ENCODE measurements at regions not wholly inside any gene's neighbourhood (a gene's known extent, or its start where the extent isn't known, plus 50 kb on each side); places are given as distances from the start of the nearest gene placed in this dataset.

DNA sequence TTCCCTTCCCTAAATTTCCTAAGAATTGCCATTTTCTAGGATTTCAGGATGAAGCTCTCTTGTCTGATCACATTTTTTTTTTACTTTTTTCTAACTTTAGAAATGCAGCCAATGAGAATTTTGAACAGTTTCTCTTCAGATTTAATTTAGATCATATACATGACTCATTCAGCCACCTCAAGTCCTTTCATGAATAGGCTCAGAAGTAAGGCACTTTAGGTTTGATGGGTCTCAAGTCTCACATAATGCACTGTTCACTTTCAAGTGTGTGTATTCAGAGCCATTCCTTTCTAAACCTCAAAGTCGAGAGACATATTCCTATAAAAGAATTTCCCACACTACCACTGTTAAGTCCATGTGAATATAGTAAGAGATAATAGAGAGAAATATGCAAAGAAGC lies 614.1 kb upstream of the VRK2 start:
- no peaks in the 10 kb centered on the region for H3K27me3 ChIP-seq
- WGBS, 2 donors: 42 to 82% methylated on average over 1 of the region's 1 CpG
- DNase-seq (ENCODE audit: low spot score in 2 of 2): no peak
- TF ChIP-seq POLR2A (IDR thresholded peaks at IDR 0.05) (no peak), EP300 (IDR thresholded peaks at IDR 0.05) (no peak)
- TF ChIP-seq, protein P1, sequence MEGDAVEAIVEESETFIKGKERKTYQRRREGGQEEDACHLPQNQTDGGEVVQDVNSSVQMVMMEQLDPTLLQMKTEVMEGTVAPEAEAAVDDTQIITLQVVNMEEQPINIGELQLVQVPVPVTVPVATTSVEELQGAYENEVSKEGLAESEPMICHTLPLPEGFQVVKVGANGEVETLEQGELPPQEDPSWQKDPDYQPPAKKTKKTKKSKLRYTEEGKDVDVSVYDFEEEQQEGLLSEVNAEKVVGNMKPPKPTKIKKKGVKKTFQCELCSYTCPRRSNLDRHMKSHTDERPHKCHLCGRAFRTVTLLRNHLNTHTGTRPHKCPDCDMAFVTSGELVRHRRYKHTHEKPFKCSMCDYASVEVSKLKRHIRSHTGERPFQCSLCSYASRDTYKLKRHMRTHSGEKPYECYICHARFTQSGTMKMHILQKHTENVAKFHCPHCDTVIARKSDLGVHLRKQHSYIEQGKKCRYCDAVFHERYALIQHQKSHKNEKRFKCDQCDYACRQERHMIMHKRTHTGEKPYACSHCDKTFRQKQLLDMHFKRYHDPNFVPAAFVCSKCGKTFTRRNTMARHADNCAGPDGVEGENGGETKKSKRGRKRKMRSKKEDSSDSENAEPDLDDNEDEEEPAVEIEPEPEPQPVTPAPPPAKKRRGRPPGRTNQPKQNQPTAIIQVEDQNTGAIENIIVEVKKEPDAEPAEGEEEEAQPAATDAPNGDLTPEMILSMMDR (IDR thresholded peaks at IDR 0.05): no peak
- H3K27ac ChIP-seq: no peak overlapping the region
- H3K36me3 ChIP-seq: no peaks in the 10 kb centered on the region
- no peaks in the 10 kb centered on the region for H3K9me3 ChIP-seq
- H3K4me1 ChIP-seq: no peaks in the 10 kb centered on the region
- H3K4me3 ChIP-seq: no peak overlapping the region

DNA sequence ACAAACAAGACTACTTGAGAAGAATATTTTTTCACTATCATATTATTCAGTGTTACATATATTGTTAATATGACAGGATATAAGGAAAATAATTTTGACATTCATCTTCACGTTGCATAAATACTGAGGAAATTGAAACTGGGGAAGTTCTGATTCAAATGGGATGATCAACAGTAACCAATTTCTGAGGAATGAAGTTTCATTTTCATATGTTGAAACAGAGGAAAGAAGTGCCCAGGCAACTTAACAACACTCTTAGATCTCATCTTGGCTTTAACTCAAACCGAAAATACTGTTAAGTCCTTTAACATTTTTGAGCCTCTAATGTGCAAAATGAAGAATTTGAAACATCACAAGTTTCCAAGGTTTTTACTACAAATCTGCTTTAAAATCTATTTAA lies 612.2 kb upstream of the VRK2 start:
- no peak overlapping the region for H3K27ac ChIP-seq
- TF ChIP-seq, protein P1 (IDR thresholded peaks at IDR 0.05): no peak
- TF ChIP-seq EP300 (IDR thresholded peaks at IDR 0.05) (no peak), POLR2A (IDR thresholded peaks at IDR 0.05) (no peak)

DNA sequence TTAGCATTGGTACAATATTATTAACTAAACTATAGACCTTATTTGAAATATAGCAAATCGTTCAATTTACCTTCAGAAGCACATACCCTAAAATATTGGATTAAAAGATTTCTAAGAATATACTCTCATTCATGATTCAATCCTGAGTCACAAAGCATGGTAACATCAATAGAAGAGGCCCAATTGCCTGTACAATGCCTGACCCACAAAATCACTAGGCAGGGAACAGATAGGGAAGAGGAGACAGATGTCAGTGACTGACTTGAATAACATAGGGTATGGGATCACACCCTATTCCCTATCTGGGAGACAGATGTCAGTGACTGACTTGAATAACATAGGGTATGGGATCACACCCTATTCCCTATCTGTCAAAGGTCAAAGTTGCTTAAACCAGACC lies 611.6 kb upstream of the VRK2 start:
- 94% methylated on average over 1 of the region's 1 CpG for WGBS, 2 donors
- TF ChIP-seq, protein P1 (IDR thresholded peaks at IDR 0.05): no peak
- TF ChIP-seq EP300 (IDR thresholded peaks at IDR 0.05) (no peak), POLR2A (IDR thresholded peaks at IDR 0.05) (no peak)
- no peak for DNase-seq (ENCODE audit: low spot score in 2 of 2)

More for the DNA sequence above, 612.2 kb upstream of the VRK2 start:
- Histone ChIP-seq H3K27me3 (no peaks in the 10 kb centered on the region), H3K4me3 (no peak overlapping the region), H3K36me3 (no peaks in the 10 kb centered on the region), H3K4me1 (no peaks in the 10 kb centered on the region), H3K9me3 (no peaks in the 10 kb centered on the region)
- DNase-seq (ENCODE audit: low spot score in 2 of 2): no peak
- WGBS, 2 donors: 73 to 75% methylated on average over 2 of the region's 2 CpGs

DNA sequence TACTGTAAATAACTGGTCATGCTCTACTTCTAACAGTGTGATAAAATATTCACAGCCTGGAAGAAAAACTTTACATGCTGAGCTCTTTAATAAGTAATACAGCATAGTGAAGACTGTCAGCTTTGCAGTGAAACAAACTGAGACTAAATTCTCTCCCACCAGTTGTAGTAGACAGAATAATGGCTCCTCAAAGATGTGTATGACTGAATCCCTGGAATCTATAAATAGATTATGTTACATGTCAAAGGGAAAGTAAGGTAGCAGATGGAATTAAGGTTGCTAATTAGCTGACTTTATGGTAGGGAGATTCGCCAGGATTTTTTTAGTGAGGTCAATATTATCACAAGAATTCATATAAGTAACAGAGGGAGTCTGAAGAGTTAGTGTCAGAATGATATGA lies 609.5 kb upstream of the VRK2 start:
- H3K27ac ChIP-seq: no peak overlapping the region
- 78 to 82% methylated on average over 1 of the region's 1 CpG for WGBS, 2 donors
- no peaks in the 10 kb centered on the region for H3K9me3 ChIP-seq
- H3K36me3 ChIP-seq: no peaks in the 10 kb centered on the region
- H3K4me3 ChIP-seq: no peak overlapping the region
- no peaks in the 10 kb centered on the region for H3K4me1 ChIP-seq
- TF ChIP-seq EP300 (IDR thresholded peaks at IDR 0.05) (no peak), POLR2A (IDR thresholded peaks at IDR 0.05) (no peak)
- TF ChIP-seq, protein P1 (IDR thresholded peaks at IDR 0.05): no peak
- no peaks in the 10 kb centered on the region for H3K27me3 ChIP-seq
- no peak for DNase-seq (ENCODE audit: low spot score in 2 of 2)

More for the DNA sequence above, 611.6 kb upstream of the VRK2 start:
- Histone ChIP-seq H3K27ac (no peak overlapping the region), H3K4me1 (no peaks in the 10 kb centered on the region), H3K9me3 (no peaks in the 10 kb centered on the region), H3K4me3 (no peak overlapping the region), H3K36me3 (no peaks in the 10 kb centered on the region), H3K27me3 (no peaks in the 10 kb centered on the region)

DNA sequence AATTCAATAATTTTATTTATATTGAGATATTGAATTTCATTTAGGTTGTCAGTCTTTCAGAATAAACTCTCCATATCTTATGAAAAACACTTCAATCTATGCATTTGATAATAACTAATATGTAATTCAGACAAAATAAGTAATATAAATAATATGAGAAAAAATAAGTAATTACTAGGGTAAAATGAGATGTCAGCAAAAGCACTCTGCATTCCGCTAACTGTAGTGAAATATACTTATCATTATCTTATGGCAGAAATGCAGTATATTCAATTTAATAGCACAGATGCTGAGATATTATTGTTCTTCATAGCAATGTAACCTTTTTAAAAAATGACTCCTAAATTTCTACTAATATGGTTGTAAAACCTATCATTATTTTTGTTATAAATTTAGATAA lies 606.2 kb upstream of the VRK2 start:
- Histone ChIP-seq H3K27me3 (no peaks in the 10 kb centered on the region), H3K9me3 (no peaks in the 10 kb centered on the region), H3K4me3 (no peak overlapping the region), H3K36me3 (no peaks in the 10 kb centered on the region), H3K27ac (no peak overlapping the region), H3K4me1 (no peaks in the 10 kb centered on the region)
- 92 to 96% methylated on average over 1 of the region's 1 CpG for WGBS, 2 donors
- TF ChIP-seq EP300 (IDR thresholded peaks at IDR 0.05) (no peak), POLR2A (IDR thresholded peaks at IDR 0.05) (no peak)
- TF ChIP-seq, protein P1 (IDR thresholded peaks at IDR 0.05): no peak
- DNase-seq (ENCODE audit: low spot score in 2 of 2): no peak

Measured in tibial nerve (tissue), 4 donors.